HepG2 (cell line): ENCODE measurements at regions not wholly inside any gene's neighbourhood (a gene's known extent, or its start where the extent isn't known, plus 50 kb on each side); places are given as distances from the start of the nearest gene placed in this dataset.

Experiments used
- ATAC-seq: fragments of 200-7000 bp; cut with Tn5 transposase; 3 replicates; pipeline ENCODE4 v1.9.1; 2020; ENCODE audit warnings: mild to moderate bottlenecking, moderate library complexity
- BruUV-seq: library from RNA; stranded (reverse); fragments of 400-500 nt; replicated peaks from 2 replicates; lab custom pipeline; 2021; lab: Mats Ljungman, UMichigan
- CTCF ChIA-PET: fragments of 300-600 bp; formaldehyde crosslinking; extraction: SDS; loops from one replicate; lab custom pipeline; 2021; ENCODE audit warnings: low total read pairs, inconsistent platforms, low intra/inter-chr PET ratio; lab: Yijun Ruan, JAX
- POLR2A ChIA-PET: fragments of 350-600 bp; sonication (Branson Sonifier 250); formaldehyde crosslinking; loops from one replicate; lab custom pipeline; 2020; ENCODE audit warnings: antibody characterized with exemption, inconsistent platforms; lab: Yijun Ruan, JAX
- DNase-seq: peaks from one replicate; pipeline ENCODE4 v3.0.0-alpha.2; 2015; ENCODE audit warnings: low spot score
- FAIRE-seq: peaks from 3 replicates; lab custom pipeline; 2011; peaks lifted over from hg19 to GRCh38; lab: Jason Lieb, UNC
- H2AFZ ChIP-seq: one replicate; pipeline ENCODE4 v1.6.1; 2011; ENCODE audit warnings: low read length, inconsistent platforms
- H3K27ac ChIP-seq: fragments of 300-600 bp; 3 replicates; pipeline ENCODE4 v1.8.0; 2011; ENCODE audit warnings: mixed run types, mild to moderate bottlenecking, mixed read lengths, low read length, inconsistent platforms; ENCODE audit not compliant: insufficient read depth; ENCODE audit errors: extremely low read length
- H3K27me3 ChIP-seq, 2 experiments: fragments of 200-600 bp in 1 of 2; 2 replicates in 1 of 2; 3 replicates in 1 of 2; pipeline versions ENCODE4 v1.6.0 to v1.8.0; 2011; ENCODE audit warnings: low read length in 2 of 2, mild to moderate bottlenecking in 2 of 2, moderate library complexity in 2 of 2, inconsistent platforms in 1 of 2; ENCODE audit not compliant: insufficient read depth in 2 of 2, control insufficient read depth in 1 of 2
- H3K36me3 ChIP-seq, 2 experiments: fragments of 200-600 bp in 1 of 2; replicated peaks in 1 of 2; 2 replicates in 1 of 2; 3 replicates in 1 of 2; pipeline versions ENCODE4 v1.5.1 to v1.8.0; 2011; ENCODE audit warnings: low read length in 2 of 2, inconsistent platforms in 1 of 2; ENCODE audit not compliant: insufficient read depth in 2 of 2, control insufficient read depth in 1 of 2
- H3K4me1 ChIP-seq: 2 replicates; pipeline ENCODE4 v1.5.1; 2012; ENCODE audit warnings: low read length, inconsistent platforms; ENCODE audit not compliant: insufficient read depth
- H3K4me2 ChIP-seq: 2 replicates; pipeline ENCODE4 v1.6.0; 2011; ENCODE audit warnings: low read depth, low read length, inconsistent platforms
- H3K4me3 ChIP-seq, 3 experiments: fragments of 200-600 bp in 1 of 3; sonication (generic), shearing (Covaris generic) in 1 of 3; replicated peaks in 1 of 3; 2 replicates each; pipeline ENCODE4 v1.5.1; 2011 to 2016; ENCODE audit warnings: low read length in 3 of 3, inconsistent platforms in 2 of 3, low read depth in 2 of 3, mild to moderate bottlenecking in 2 of 3, control low read depth in 1 of 3, mixed read lengths in 1 of 3; ENCODE audit not compliant: insufficient read depth in 1 of 3
- H3K79me2 ChIP-seq: one replicate; pipeline ENCODE4 v1.6.1; 2011; ENCODE audit warnings: low read length, inconsistent platforms; ENCODE audit not compliant: insufficient read depth
- H3K9ac ChIP-seq: 2 replicates; pipeline ENCODE4 v1.6.0; 2011; ENCODE audit warnings: mild to moderate bottlenecking, low read depth, low read length, inconsistent platforms; ENCODE audit not compliant: insufficient read depth
- H3K9me3 ChIP-seq: 2 replicates; pipeline ENCODE4 v1.5.1; 2012; ENCODE audit warnings: mild to moderate bottlenecking, low read length
- H4K20me1 ChIP-seq: 2 replicates; pipeline ENCODE4 v1.6.0; 2011; ENCODE audit warnings: inconsistent platforms, mild to moderate bottlenecking, low read length, moderate library complexity; ENCODE audit not compliant: insufficient read depth
- BRCA1 ChIP-seq: sonication (generic); formaldehyde crosslinking; IDR thresholded peaks from 2 replicates; pipeline ENCODE4 v1.4.0; 2020; ENCODE audit warnings: missing genetic modification reagents
- CHCHD3 ChIP-seq: sonication (generic); formaldehyde crosslinking; IDR thresholded peaks from 2 replicates; pipeline ENCODE4 v1.8.0; 2022; ENCODE audit warnings: mild to moderate bottlenecking, missing genetic modification reagents, moderate library complexity
- MEF2D ChIP-seq: sonication (generic); formaldehyde crosslinking; IDR thresholded peaks from 2 replicates; pipeline ENCODE4 v1.5.1; 2020; ENCODE audit warnings: mild to moderate bottlenecking, missing genetic modification reagents
- NCOA1 ChIP-seq: sonication (generic); formaldehyde crosslinking; IDR thresholded peaks from 2 replicates; pipeline ENCODE4 v1.9.0; 2021; ENCODE audit warnings: missing genetic modification reagents
- THYN1 ChIP-seq: sonication (generic); formaldehyde crosslinking; IDR thresholded peaks from 2 replicates; pipeline ENCODE4 v1.8.1; 2023; ENCODE audit warnings: low read depth, mild to moderate bottlenecking, moderate library complexity, missing genetic modification reagents, borderline replicate concordance
- ZFP82 ChIP-seq: sonication (generic); formaldehyde crosslinking; IDR thresholded peaks from 2 replicates; pipeline ENCODE4 v1.5.1; 2020; ENCODE audit warnings: mild to moderate bottlenecking, missing genetic modification reagents, borderline replicate concordance
- ZNF256 ChIP-seq: sonication (generic); formaldehyde crosslinking; conservative IDR thresholded peaks from 2 replicates; pipeline ENCODE4 v1.4.0; 2020; ENCODE audit warnings: missing genetic modification reagents
- ZNF615 ChIP-seq: sonication (generic); formaldehyde crosslinking; IDR thresholded peaks from 2 replicates; pipeline ENCODE4 v1.5.0; 2020; ENCODE audit warnings: mild to moderate bottlenecking, missing genetic modification reagents, borderline replicate concordance
- ZNF747 ChIP-seq: sonication (generic); formaldehyde crosslinking; IDR thresholded peaks from 2 replicates; pipeline ENCODE4 v1.8.1; 2023; ENCODE audit warnings: missing genetic modification reagents, mild to moderate bottlenecking, borderline replicate concordance
- WGBS: methylation state at CpG from one replicate; pipeline ENCODE4 v1.1.6; 2017; ENCODE audit warnings: low lambda C conversion rate; 5-methylcytosine and 5-hydroxymethylcytosine counted together
- in situ Hi-C: cut with HindIII; loops from 2 replicates; pipeline ENCODE4 v1.10.0; 2017; ENCODE audit warnings: low pct_unique_long_range_greater_than_20kb; ENCODE audit not compliant: extremely low pct_ligation_motif_present
- intact Hi-C: fragments of 100-400 bp; cut with micrococcal nuclease; formaldehyde crosslinking; loops from one replicate; pipeline ENCODE4 v1.10.0; 2022; ENCODE audit not compliant: unreplicated experiment
- TF ChIP-seq, protein P1 (sequence below): sonication (generic); formaldehyde crosslinking; IDR thresholded peaks from 2 replicates; pipeline ENCODE4 v1.8.0; 2022; ENCODE audit warnings: mild to moderate bottlenecking, missing genetic modification reagents, moderate library complexity
- TF ChIP-seq, protein P2 (sequence below): sonication (generic); formaldehyde crosslinking; IDR thresholded peaks from 2 replicates; pipeline ENCODE4 v1.5.0; 2020; ENCODE audit warnings: missing genetic modification reagents, mild to moderate bottlenecking, borderline replicate concordance
- TF ChIP-seq, protein P3 (sequence below): sonication (generic); formaldehyde crosslinking; IDR thresholded peaks from 2 replicates; pipeline ENCODE4 v1.8.0; 2022; ENCODE audit warnings: missing genetic modification reagents, mild to moderate bottlenecking, moderate library complexity, borderline replicate concordance
- TF ChIP-seq, protein P4 (sequence below): sonication (generic); formaldehyde crosslinking; IDR thresholded peaks from 2 replicates; pipeline ENCODE4 v1.8.0; 2022; ENCODE audit warnings: missing genetic modification reagents, low read depth, mild to moderate bottlenecking, borderline replicate concordance
- TF ChIP-seq, protein P5 (sequence below): sonication (generic); formaldehyde crosslinking; IDR thresholded peaks from 2 replicates; pipeline ENCODE4 v1.4.0; 2020; ENCODE audit warnings: missing genetic modification reagents
- TF ChIP-seq, protein P6 (sequence below): sonication (generic); formaldehyde crosslinking; IDR thresholded peaks from 2 replicates; pipeline ENCODE4 v1.5.0; 2020; ENCODE audit warnings: mild to moderate bottlenecking, missing genetic modification reagents

DNA sequence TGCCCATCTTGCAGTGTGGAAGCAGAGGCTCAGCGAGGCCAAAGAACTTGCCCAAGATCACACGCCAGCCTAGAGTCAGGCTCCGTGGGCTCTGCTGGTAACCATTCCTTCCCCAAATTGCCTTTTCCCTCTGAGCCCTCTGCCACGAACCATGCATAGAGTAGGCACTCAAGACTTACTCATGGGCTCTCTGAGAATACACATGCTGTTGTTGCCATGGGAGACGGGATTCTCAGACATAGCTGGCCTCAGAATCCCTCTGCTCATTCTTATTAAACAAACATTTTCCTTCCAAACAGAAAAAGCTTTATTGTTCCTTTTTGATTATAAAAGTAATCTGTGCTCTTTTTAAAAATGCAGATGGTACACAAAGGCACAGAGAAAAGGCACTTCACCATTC, 52.5 kb upstream of the WSCD2 start:
- Histone ChIP-seq H3K4me1 (no peaks in the 10 kb centered on the region), H3K4me2 (no peak overlapping the region), H2AFZ (no peak overlapping the region), H3K27ac (no peak overlapping the region), H3K27me3 (no peaks in the 10 kb centered on the region; a peak in 1 of 5 replicates), H3K9ac (no peak overlapping the region), H3K4me3 (no peak overlapping the region), H3K79me2 (no peaks in the 10 kb centered on the region), H4K20me1 (no peaks in the 10 kb centered on the region), H3K36me3 (no peaks in the 10 kb centered on the region), H3K9me3 (no peaks in the 10 kb centered on the region)
- DNase-seq (no peak), FAIRE-seq (no peak), ATAC-seq (no peak)
- intact Hi-C loops, result no loop called here
- BruUV-seq, result no TSS peak
- 0% methylated on average over 1 of the region's 5 CpGs for WGBS
- ChIA-PET CTCF (no interaction called here), POLR2A (no interaction called here)
- in situ Hi-C loops, result no loop called here
- TF ChIP-seq, protein P1, sequence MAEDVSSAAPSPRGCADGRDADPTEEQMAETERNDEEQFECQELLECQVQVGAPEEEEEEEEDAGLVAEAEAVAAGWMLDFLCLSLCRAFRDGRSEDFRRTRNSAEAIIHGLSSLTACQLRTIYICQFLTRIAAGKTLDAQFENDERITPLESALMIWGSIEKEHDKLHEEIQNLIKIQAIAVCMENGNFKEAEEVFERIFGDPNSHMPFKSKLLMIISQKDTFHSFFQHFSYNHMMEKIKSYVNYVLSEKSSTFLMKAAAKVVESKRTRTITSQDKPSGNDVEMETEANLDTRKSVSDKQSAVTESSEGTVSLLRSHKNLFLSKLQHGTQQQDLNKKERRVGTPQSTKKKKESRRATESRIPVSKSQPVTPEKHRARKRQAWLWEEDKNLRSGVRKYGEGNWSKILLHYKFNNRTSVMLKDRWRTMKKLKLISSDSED, result no peak
- TF ChIP-seq NCOA1 (CRISPR knock-in tag), result no peak
- TF ChIP-seq, protein P2, sequence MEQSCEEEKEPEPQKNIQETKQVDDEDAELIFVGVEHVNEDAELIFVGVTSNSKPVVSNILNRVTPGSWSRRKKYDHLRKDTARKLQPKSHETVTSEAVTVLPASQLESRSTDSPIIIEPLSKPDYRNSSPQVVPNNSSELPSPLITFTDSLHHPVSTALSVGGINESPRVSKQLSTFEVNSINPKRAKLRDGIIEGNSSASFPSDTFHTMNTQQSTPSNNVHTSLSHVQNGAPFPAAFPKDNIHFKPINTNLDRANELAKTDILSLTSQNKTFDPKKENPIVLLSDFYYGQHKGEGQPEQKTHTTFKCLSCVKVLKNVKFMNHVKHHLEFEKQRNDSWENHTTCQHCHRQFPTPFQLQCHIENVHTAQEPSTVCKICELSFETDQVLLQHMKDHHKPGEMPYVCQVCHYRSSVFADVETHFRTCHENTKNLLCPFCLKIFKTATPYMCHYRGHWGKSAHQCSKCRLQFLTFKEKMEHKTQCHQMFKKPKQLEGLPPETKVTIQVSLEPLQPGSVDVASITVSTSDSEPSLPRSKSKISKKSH (CRISPR knock-in tag), result no peak
- TF ChIP-seq, protein P3, sequence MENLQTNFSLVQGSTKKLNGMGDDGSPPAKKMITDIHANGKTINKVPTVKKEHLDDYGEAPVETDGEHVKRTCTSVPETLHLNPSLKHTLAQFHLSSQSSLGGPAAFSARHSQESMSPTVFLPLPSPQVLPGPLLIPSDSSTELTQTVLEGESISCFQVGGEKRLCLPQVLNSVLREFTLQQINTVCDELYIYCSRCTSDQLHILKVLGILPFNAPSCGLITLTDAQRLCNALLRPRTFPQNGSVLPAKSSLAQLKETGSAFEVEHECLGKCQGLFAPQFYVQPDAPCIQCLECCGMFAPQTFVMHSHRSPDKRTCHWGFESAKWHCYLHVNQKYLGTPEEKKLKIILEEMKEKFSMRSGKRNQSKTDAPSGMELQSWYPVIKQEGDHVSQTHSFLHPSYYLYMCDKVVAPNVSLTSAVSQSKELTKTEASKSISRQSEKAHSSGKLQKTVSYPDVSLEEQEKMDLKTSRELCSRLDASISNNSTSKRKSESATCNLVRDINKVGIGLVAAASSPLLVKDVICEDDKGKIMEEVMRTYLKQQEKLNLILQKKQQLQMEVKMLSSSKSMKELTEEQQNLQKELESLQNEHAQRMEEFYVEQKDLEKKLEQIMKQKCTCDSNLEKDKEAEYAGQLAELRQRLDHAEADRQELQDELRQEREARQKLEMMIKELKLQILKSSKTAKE (CRISPR knock-in tag), result no peak
- TF ChIP-seq, protein P4, sequence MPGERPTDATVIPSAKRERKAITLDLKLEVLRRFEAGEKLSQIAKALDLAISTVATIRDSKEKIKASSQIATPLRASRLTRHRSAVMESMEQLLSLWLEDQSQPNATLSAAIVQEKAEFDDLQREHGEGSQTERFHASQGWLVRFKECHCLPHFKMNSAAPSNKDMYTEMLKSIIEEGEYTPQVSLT (CRISPR knock-in tag), result no peak
- no peak for TF ChIP-seq ZNF615 (CRISPR knock-in tag)
- TF ChIP-seq CHCHD3 (CRISPR knock-in tag), result no peak
- no peak for TF ChIP-seq MEF2D (CRISPR knock-in tag)
- no peak for TF ChIP-seq ZNF747 (CRISPR knock-in tag)
- no peak for TF ChIP-seq ZNF256 (CRISPR knock-in tag)
- no peak for TF ChIP-seq ZFP82 (CRISPR knock-in tag)
- TF ChIP-seq, protein P5, sequence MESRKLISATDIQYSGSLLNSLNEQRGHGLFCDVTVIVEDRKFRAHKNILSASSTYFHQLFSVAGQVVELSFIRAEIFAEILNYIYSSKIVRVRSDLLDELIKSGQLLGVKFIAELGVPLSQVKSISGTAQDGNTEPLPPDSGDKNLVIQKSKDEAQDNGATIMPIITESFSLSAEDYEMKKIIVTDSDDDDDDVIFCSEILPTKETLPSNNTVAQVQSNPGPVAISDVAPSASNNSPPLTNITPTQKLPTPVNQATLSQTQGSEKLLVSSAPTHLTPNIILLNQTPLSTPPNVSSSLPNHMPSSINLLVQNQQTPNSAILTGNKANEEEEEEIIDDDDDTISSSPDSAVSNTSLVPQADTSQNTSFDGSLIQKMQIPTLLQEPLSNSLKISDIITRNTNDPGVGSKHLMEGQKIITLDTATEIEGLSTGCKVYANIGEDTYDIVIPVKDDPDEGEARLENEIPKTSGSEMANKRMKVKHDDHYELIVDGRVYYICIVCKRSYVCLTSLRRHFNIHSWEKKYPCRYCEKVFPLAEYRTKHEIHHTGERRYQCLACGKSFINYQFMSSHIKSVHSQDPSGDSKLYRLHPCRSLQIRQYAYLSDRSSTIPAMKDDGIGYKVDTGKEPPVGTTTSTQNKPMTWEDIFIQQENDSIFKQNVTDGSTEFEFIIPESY (CRISPR knock-in tag), result no peak
- TF ChIP-seq THYN1 (CRISPR knock-in tag), result no peak
- TF ChIP-seq, protein P6, sequence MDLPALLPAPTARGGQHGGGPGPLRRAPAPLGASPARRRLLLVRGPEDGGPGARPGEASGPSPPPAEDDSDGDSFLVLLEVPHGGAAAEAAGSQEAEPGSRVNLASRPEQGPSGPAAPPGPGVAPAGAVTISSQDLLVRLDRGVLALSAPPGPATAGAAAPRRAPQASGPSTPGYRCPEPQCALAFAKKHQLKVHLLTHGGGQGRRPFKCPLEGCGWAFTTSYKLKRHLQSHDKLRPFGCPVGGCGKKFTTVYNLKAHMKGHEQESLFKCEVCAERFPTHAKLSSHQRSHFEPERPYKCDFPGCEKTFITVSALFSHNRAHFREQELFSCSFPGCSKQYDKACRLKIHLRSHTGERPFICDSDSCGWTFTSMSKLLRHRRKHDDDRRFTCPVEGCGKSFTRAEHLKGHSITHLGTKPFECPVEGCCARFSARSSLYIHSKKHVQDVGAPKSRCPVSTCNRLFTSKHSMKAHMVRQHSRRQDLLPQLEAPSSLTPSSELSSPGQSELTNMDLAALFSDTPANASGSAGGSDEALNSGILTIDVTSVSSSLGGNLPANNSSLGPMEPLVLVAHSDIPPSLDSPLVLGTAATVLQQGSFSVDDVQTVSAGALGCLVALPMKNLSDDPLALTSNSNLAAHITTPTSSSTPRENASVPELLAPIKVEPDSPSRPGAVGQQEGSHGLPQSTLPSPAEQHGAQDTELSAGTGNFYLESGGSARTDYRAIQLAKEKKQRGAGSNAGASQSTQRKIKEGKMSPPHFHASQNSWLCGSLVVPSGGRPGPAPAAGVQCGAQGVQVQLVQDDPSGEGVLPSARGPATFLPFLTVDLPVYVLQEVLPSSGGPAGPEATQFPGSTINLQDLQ (CRISPR knock-in tag), result no peak
- TF ChIP-seq BRCA1 (CRISPR knock-in tag), result no peak
